Activated CD8-positive, alpha-beta T cell treated with anti-CD3 and anti-CD28 coated beads, Interleukin-2, amount 10 ng/mL, durations not matched to agents 7 days and 5 days (primary cell): ENCODE measurements at regions not wholly inside any gene's neighbourhood (a gene's known extent, or its start where the extent isn't known, plus 50 kb on each side); places are given as distances from the start of the nearest gene placed in this dataset.

Experiments
- ATAC-seq: fragments of 150-1000 bp; cut with Tn5 transposase; one replicate; pipeline ENCODE4 v1.10.0; 2021; ENCODE audit warnings: moderate library complexity
- CTCF ChIA-PET: fragments of 350-600 bp; sonication (Branson Sonifier 250); formaldehyde crosslinking; loops from one replicate; lab custom pipeline; 2021; ENCODE audit warnings: antibody characterized with exemption; lab: Charles Lee
- POLR2A ChIA-PET: fragments of 350-600 bp; sonication (Branson Sonifier 250); formaldehyde crosslinking; loops from one replicate; lab custom pipeline; 2021; ENCODE audit warnings: antibody characterized with exemption; lab: Charles Lee
- DNase-seq: peaks from one replicate; pipeline ENCODE4 v3.0.0-alpha.2; 2020
- H3K27ac Mint-ChIP-seq: one replicate; pipeline ENCODE4 v1.8.0; 2021; ENCODE audit warnings: mild to moderate bottlenecking, mixed read lengths
- H3K27me3 Mint-ChIP-seq: one replicate; pipeline ENCODE4 v1.8.0; 2021; ENCODE audit warnings: low read depth, mixed read lengths
- H3K36me3 Mint-ChIP-seq: one replicate; pipeline ENCODE4 v1.8.0; 2021; ENCODE audit warnings: low read depth, mixed read lengths
- H3K4me1 Mint-ChIP-seq: one replicate; pipeline ENCODE4 v1.8.0; 2021; ENCODE audit warnings: low read depth, mixed read lengths
- H3K4me3 Mint-ChIP-seq: one replicate; pipeline ENCODE4 v1.8.0; 2021; ENCODE audit warnings: mild to moderate bottlenecking, mixed read lengths
- H3K9me3 Mint-ChIP-seq: one replicate; pipeline ENCODE4 v1.8.0; 2022; ENCODE audit warnings: mixed read lengths; ENCODE audit not compliant: insufficient read depth

DNA sequence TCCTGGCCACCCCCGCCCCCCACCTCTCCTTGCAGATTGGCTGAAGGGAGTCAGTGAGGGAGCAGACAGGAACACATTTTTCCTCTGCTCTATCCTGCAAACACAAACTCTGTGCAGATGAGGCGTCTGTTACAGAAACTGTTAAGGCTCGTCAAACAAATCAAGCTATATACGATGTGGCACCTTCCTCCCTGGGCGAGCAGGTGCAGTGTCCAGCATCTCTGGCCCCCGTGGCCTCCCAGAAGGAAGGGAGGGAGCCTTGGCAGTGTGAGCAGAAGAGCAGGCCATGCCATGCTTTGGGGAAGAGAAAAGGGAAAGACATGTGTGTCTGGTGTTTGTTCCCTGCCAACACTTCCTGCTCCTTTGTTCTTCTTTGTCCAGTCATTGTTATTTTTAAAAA is 267.8 kb downstream of the UTP18 start:
- no peak overlapping the region for H3K27ac Mint-ChIP-seq

GRCh38 chr17:51533219-51533618 is 272.9 kb downstream of the UTP18 start:
- Mint-ChIP-seq H3K4me3 (no peak overlapping the region), H3K9me3 (no peaks in the 10 kb centered on the region), H3K27me3 (peaks cover 12% of the 10 kb centered on the region), H3K4me1 (no peaks in the 10 kb centered on the region), H3K36me3 (no peaks in the 10 kb centered on the region), H3K27ac (no peak overlapping the region)
- ATAC-seq (no peak), DNase-seq (no peak)
- CTCF ChIA-PET: interaction anchor here (9.3 kb wide), 1 partner anchor 160 kb away, joined by 109 read pairs; no protein-coding TSS in a partner anchor
- POLR2A ChIA-PET: no interaction called here

More for the DNA sequence above, 267.8 kb downstream of the UTP18 start:
- ChIA-PET CTCF (no interaction called here), POLR2A (no interaction called here)
- Mint-ChIP-seq H3K4me1 (no peaks in the 10 kb centered on the region), H3K27me3 (peaks cover 23% of the 10 kb centered on the region), H3K4me3 (no peak overlapping the region), H3K9me3 (no peaks in the 10 kb centered on the region), H3K36me3 (no peaks in the 10 kb centered on the region)
- no peak for ATAC-seq
- DNase-seq: no peak

DNA sequence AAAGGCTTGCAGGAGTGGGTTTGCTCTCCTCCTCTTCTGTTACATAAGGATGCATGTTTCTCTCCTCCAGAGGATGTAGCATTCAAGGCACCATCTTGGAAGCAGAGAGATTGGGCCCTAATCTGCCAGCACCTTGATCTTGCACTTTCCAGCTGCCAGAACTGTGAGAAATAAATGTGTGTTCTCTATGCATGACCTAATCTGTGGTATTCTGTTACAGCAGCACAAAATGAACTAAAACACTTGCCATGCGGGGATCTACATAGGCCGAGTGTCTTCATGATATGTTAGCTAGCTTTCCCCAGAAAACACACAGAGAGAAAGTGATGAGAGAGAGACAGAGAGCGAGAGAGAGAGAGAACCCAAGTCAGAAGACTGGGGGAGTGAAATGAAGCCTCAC is 273.5 kb downstream of the UTP18 start:
- no peak for ATAC-seq
- CTCF ChIA-PET: interaction anchor here (9.3 kb wide), 1 partner anchor 160 kb away, joined by 109 read pairs; no protein-coding TSS in a partner anchor
- Mint-ChIP-seq H3K4me3 (no peak overlapping the region), H3K4me1 (no peaks in the 10 kb centered on the region), H3K27me3 (peaks cover 12% of the 10 kb centered on the region), H3K9me3 (no peaks in the 10 kb centered on the region), H3K27ac (no peak overlapping the region), H3K36me3 (no peaks in the 10 kb centered on the region)
- POLR2A ChIA-PET: no interaction called here
- no peak for DNase-seq

DNA sequence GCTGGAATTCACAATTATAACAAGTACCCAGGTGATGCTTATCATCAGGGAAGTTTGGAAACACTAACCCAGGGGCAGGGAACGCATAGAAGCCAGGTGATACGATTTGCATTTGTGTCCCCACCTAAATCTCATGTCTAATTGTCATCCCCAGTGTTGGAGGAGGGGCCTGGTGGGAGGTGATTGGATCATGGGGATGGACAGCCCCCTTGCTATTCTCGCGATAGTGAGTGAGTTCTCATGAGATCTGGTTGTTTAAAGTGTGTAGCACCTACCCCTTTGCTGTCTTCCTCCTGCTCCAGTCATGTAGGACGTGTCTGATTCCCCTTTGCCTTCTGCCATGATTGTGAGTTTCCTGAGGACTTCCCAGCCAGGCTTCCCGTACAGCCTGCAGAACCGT is 276.3 kb downstream of the UTP18 start:
- Mint-ChIP-seq H3K27ac (no peak overlapping the region), H3K4me3 (no peak overlapping the region), H3K4me1 (peaks cover 9% of the 10 kb centered on the region), H3K27me3 (peaks cover 2% of the 10 kb centered on the region), H3K36me3 (no peaks in the 10 kb centered on the region), H3K9me3 (no peaks in the 10 kb centered on the region)
- DNase-seq (no peak), ATAC-seq (no peak)
- ChIA-PET POLR2A (no interaction called here), CTCF (interaction anchor here (0.8 to 9.3 kb wide), 4 partner anchors 15 to 243 kb away, joined by 3 to 109 read pairs (median 10); no protein-coding TSS in a partner anchor)

DNA sequence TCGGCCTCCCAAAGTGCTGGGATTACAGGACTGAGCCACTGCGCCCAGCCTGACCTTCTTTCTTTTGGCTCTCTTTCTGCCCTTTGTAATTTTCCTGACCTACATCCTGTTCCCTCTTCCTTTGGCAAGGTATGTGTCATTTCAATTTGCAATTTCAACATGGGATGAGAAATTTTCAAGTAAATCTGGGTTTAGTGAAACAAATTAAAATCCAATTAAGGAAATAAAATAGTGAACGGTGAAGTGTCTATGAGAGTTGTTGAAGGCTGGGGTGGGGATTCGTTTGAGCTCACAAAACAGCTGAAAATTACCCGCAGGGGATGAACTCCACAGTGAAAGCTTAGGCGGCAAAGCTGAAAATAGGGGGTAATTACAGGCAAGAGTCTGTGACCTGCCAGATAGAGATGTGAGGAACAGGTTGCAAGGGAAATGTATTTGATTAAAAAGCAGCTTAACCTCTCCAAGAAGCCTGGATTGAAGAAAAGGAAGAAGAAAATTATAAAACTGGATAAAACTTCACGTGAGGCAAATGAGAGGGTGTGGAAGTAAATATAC is 277.7 kb downstream of the UTP18 start:
- Mint-ChIP-seq H3K36me3 (no peaks in the 10 kb centered on the region), H3K9me3 (no peaks in the 10 kb centered on the region), H3K27ac (no peak overlapping the region), H3K27me3 (peaks cover 2% of the 10 kb centered on the region), H3K4me1 (peaks cover 9% of the 10 kb centered on the region), H3K4me3 (no peak overlapping the region)
- DNase-seq (no peak), ATAC-seq (no peak)
- ChIA-PET CTCF (interaction anchor here (1.5 to 9.3 kb wide), 3 partner anchors 76 to 239 kb away, joined by 3 to 109 read pairs (median 17); no protein-coding TSS in a partner anchor), POLR2A (no interaction called here)

- ATAC-seq (no peak), DNase-seq (no peak)
- H3K27ac Mint-ChIP-seq: no peak overlapping the region
- no peaks in the 10 kb centered on the region for H3K9me3 Mint-ChIP-seq
- H3K27me3 Mint-ChIP-seq: peaks cover under 1% of the 10 kb centered on the region
- H3K36me3 Mint-ChIP-seq: no peaks in the 10 kb centered on the region
- no peak overlapping the region for H3K4me3 Mint-ChIP-seq
- peaks cover 9% of the 10 kb centered on the region for H3K4me1 Mint-ChIP-seq
- CTCF ChIA-PET: interaction anchor here (0.6 to 1.0 kb wide), 2 partner anchors 166 to 410 kb away, joined by 4 read pairs; no protein-coding TSS in a partner anchor
- POLR2A ChIA-PET: no interaction called here
Measured at GRCh38 chr17:51540151-51540550, 279.8 kb downstream of the UTP18 start.

DNA sequence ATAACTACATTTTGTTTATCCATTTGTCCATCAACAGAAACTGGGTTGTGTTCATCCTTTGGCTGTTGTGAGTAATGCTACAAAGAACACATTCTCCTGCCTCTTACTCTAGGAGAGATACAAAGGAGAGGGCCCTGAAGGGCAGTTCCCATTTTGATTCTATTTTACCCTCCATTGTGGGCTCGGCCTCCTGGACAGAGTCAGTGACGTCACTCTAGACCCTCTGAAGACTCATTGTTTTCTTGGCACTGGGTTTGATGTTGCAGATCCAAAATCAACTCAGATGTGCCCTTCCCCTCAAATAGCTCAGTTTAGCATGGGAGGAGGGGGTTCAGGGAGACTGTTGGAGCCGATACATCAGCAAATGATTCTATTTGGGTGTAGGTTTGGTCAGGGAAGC is 280.9 kb downstream of the UTP18 start:
- CTCF ChIA-PET: interaction anchor here (1.0 kb wide), 1 partner anchor 167 kb away, joined by 4 read pairs; no protein-coding TSS in a partner anchor
- H3K27me3 Mint-ChIP-seq: no peaks in the 10 kb centered on the region
- DNase-seq: no peak

GRCh38 chr17:51546114-51546513 is 285.8 kb downstream of the UTP18 start:
- Mint-ChIP-seq H3K4me1 (no peaks in the 10 kb centered on the region), H3K27ac (no peak overlapping the region), H3K4me3 (no peak overlapping the region), H3K9me3 (no peaks in the 10 kb centered on the region), H3K27me3 (no peaks in the 10 kb centered on the region), H3K36me3 (no peaks in the 10 kb centered on the region)
- POLR2A ChIA-PET: no interaction called here
- CTCF ChIA-PET: interaction anchor here (0.6 kb wide), 1 partner anchor 837 kb away, joined by 3 read pairs; no protein-coding TSS in a partner anchor
- no peak for ATAC-seq
- no peak for DNase-seq

More for the DNA sequence above, 280.9 kb downstream of the UTP18 start:
- no peaks in the 10 kb centered on the region for H3K36me3 Mint-ChIP-seq
- H3K4me3 Mint-ChIP-seq: no peak overlapping the region
- H3K4me1 Mint-ChIP-seq: peaks cover 9% of the 10 kb centered on the region
- POLR2A ChIA-PET: no interaction called here
- H3K9me3 Mint-ChIP-seq: no peaks in the 10 kb centered on the region
- ATAC-seq: no peak
- H3K27ac Mint-ChIP-seq: no peak overlapping the region

DNA sequence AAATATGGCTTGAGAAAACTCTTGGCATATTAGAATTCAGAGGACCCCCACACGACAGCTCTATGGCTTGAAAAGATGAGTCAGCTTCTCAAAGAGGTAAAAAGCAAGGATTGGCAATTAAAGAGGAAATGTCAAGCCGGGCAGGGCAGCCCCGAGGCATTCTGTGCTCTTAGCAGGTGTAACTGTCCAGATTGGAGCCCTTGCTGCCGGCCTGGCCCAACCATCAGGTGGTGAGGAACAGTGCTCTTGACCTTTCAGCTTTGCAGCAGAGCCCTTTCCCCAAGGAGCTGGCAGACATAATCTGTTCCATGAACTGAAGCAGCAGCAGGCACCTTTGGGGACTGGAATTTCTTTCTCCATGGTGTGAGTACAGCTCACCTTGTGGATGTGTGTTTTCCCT is 287.8 kb downstream of the UTP18 start:
- H3K9me3 Mint-ChIP-seq: no peaks in the 10 kb centered on the region
- H3K4me1 Mint-ChIP-seq: no peaks in the 10 kb centered on the region
- POLR2A ChIA-PET: no interaction called here
- peaks cover 2% of the 10 kb centered on the region for H3K27me3 Mint-ChIP-seq
- no peak overlapping the region for H3K4me3 Mint-ChIP-seq
- CTCF ChIA-PET: no interaction called here
- DNase-seq (no peak), ATAC-seq (no peak)
- no peak overlapping the region for H3K27ac Mint-ChIP-seq
- no peaks in the 10 kb centered on the region for H3K36me3 Mint-ChIP-seq

DNA sequence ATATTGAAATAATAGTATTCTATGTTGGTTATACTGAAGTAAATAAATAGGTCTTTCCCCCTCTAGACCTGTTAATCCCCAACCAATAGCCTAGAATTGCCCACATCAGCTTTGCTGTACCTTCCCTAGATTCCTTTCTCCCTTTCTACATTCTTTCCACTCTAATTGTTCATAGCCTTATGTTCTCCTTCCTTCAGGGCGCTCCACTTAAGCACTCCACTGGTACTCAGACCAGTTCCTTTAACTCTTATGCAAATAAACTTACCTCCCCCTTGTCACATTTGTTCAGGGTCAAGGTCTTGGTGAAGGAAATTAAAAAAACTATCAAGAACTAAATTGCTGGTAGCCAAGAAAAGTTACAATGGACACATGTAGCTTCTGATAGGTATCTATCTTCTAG is 294.8 kb downstream of the UTP18 start:
- Mint-ChIP-seq H3K27ac (no peak overlapping the region), H3K4me3 (no peak overlapping the region), H3K9me3 (no peaks in the 10 kb centered on the region), H3K27me3 (peaks cover 19% of the 10 kb centered on the region), H3K4me1 (no peaks in the 10 kb centered on the region), H3K36me3 (no peaks in the 10 kb centered on the region)
- DNase-seq (no peak), ATAC-seq (no peak)
- ChIA-PET POLR2A (interaction anchor here (0.6 kb wide), 1 partner anchor 16 kb away, joined by 3 read pairs; no protein-coding TSS in a partner anchor), CTCF (interaction anchor here (1.2 kb wide), 1 partner anchor 20 kb away, joined by 4 read pairs; no protein-coding TSS in a partner anchor)

DNA sequence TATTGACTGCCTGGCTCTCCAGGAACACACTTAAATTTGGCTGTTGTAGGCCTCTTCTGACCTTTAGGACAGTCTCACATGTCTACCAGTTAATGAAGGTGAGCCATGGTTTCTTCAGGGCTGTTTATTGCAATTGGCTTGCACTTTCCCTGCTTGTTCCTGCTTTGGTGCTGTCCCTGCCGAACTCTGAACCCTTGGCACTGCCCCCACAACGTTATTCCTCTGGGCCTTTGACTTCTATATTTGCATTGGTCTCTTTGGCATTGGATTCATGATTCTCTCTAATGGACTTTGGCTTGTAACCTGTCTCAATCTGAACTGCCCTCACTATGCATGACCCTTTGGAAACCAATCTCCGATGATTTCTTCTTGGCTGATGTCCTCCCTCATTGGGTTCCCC is 299.4 kb downstream of the UTP18 start:
- POLR2A ChIA-PET: no interaction called here
- Mint-ChIP-seq H3K36me3 (no peaks in the 10 kb centered on the region), H3K27me3 (peaks cover 30% of the 10 kb centered on the region), H3K4me1 (no peaks in the 10 kb centered on the region), H3K27ac (no peak overlapping the region), H3K9me3 (no peaks in the 10 kb centered on the region), H3K4me3 (no peak overlapping the region)
- no peak for ATAC-seq
- no peak for DNase-seq
- CTCF ChIA-PET: no interaction called here

DNA sequence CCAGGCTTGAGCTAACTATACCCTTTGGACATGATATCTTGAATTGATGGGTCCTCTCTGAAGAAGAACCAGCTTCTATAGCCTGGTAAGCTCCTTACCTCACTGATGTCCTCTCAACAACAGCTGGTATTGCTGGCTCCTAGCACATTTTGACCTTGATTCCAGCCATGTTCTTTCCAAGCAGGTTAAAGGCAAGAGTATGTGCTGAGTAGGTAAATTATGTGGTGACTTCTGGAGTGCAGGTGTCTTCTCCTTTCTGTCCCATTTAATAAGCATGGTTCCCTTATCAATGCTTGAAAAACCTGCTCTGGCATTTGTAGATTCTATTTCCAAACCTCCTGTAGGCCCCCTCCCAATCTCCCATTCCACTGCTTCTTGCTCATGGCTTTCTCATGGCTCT is 300.1 kb downstream of the UTP18 start:
- ATAC-seq (no peak), DNase-seq (no peak)
- Mint-ChIP-seq H3K36me3 (no peaks in the 10 kb centered on the region), H3K9me3 (no peaks in the 10 kb centered on the region), H3K27me3 (peaks cover 31% of the 10 kb centered on the region), H3K4me3 (no peak overlapping the region), H3K27ac (no peak overlapping the region), H3K4me1 (no peaks in the 10 kb centered on the region)
- ChIA-PET POLR2A (no interaction called here), CTCF (no interaction called here)
